ENCODE measurements at regions not wholly inside any gene's neighbourhood (a gene's known extent, or its start where the extent isn't known, plus 50 kb on each side); places are given as distances from the start of the nearest gene placed in this dataset.

- DNase-seq: no peak
Observed at GRCh38 chr3:79820089-79820488, 52.3 kb upstream of the ROBO1 start.

DNA sequence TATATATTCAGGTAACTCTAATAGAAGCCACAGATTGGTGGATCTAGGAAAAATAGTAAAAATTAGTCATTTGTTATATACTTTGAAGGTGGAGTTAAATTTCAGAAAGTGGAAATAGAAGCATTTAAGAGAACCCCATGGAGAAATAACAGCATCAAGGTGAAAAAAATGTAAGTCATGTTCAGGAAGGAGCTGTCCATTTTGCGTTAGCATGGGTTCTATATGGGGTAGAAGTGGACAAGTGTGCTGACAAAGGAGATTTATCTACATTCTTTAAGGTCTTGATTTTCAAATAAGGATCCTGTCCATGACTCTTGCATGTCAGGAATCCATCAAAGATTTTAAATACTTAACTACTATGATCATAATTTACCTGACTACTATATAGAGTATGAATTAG lies 50.2 kb upstream of the ROBO1 start:
- DNase-seq: no peak

Measured in amniotic stem cell (primary cell).